Small intestine (tissue), 7 donors: ENCODE measurements at regions not wholly inside any gene's neighbourhood (a gene's known extent, or its start where the extent isn't known, plus 50 kb on each side); places are given as distances from the start of the nearest gene placed in this dataset.
A peak's percentile ranks its signal among the peaks of the same experiment; 100 is the strongest.

Experiments used
- DNase-seq, 2 donors: peaks; one replicate each; pipeline versions ENCODE4 v3.0.0 to v3.0.0-alpha.2; 2013
- FAIRE-seq: peaks from 2 replicates; lab custom pipeline; 2012; peaks lifted over from hg19 to GRCh38; lab: Jason Lieb, UNC
- H3K27ac ChIP-seq, 3 donors: one replicate each; pipeline ENCODE4 v1.5.1; 2013; ENCODE audit warnings: low read length in 2 of 3, mild to moderate bottlenecking in 2 of 3, control low read depth in 1 of 3, inconsistent platforms in 1 of 3, low read depth in 1 of 3, moderate library complexity in 1 of 3
- H3K27me3 ChIP-seq, 3 donors: one replicate each; pipeline ENCODE4 v1.6.1; 2013; ENCODE audit warnings: low read length in 3 of 3, inconsistent platforms in 1 of 3; ENCODE audit not compliant: control insufficient read depth in 3 of 3, insufficient read depth in 3 of 3
- H3K36me3 ChIP-seq, 3 donors: one replicate each; pipeline ENCODE4 v1.6.1; 2013; ENCODE audit warnings: low read length in 3 of 3, inconsistent platforms in 1 of 3, low read depth in 1 of 3, mild to moderate bottlenecking in 1 of 3, moderate library complexity in 1 of 3; ENCODE audit not compliant: control insufficient read depth in 3 of 3, insufficient read depth in 2 of 3
- H3K4me1 ChIP-seq, 3 donors: one replicate each; pipeline ENCODE4 v1.6.1; 2013; ENCODE audit warnings: low read length in 2 of 3, inconsistent platforms in 1 of 3, low read depth in 1 of 3, mild to moderate bottlenecking in 1 of 3, moderate library complexity in 1 of 3; ENCODE audit not compliant: control insufficient read depth in 3 of 3, insufficient read depth in 2 of 3
- H3K4me3 ChIP-seq, 3 donors: one replicate each; pipeline ENCODE4 v1.5.1; 2013; ENCODE audit warnings: low read length in 3 of 3, control low read depth in 1 of 3, inconsistent platforms in 1 of 3, low read depth in 1 of 3, mild to moderate bottlenecking in 1 of 3, moderate library complexity in 1 of 3
- H3K9me3 ChIP-seq, 2 donors: one replicate each; pipeline ENCODE4 v1.6.1; 2013; ENCODE audit warnings: low read depth in 1 of 2, low read length in 1 of 2; ENCODE audit not compliant: control insufficient read depth in 2 of 2, insufficient read depth in 1 of 2
- WGBS, 3 donors: extraction: QIAGEN DNeasy Blood & Tissue Kit; methylation state at CpG; one replicate each; pipeline ENCODE4 v1.1.7; 2013; 5-methylcytosine and 5-hydroxymethylcytosine counted together
- donor health status: healthy with polysubstance abuse.
- donor health status: control.
- donor health status: control.
- donor health status: Bipolar disorder and iron deficiency.
- donor health status: healthy.

DNA sequence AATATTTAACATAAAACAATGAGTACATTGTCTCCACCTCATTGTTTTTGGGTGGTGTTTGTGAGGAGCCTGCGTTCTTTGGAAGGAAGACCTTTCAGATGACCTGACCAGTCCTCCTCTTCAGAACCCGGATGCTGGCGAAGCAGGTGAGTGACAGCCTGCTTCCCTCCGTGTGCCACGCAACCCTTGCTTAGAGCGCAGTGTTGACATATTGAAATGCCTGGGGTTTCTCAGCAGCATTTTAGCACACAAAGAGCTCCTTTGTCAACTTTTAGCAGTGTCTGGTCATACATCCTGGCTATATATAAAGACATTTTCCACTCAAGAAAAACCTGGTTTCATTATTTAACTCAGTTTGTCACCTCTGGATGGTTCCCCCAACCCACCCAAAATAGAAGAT, 335.7 kb upstream of the POU3F3 start:
- DNase-seq (no peak), FAIRE-seq (no peak)
- no peak overlapping the region for H3K27ac ChIP-seq
- WGBS, 3 donors = 83 to 92% (median 84%) methylated on average over 6 of the region's 6 CpGs
- H3K9me3 ChIP-seq = peaks cover 0 to 4% of the 10 kb centered on the region in 2 donors
- H3K4me1 ChIP-seq = no peaks in the 10 kb centered on the region
- peaks cover 0 to 3% (median 0%) of the 10 kb centered on the region in 3 donors for H3K27me3 ChIP-seq
- H3K36me3 ChIP-seq = no peaks in the 10 kb centered on the region
- H3K4me3 ChIP-seq = no peak overlapping the region

DNA sequence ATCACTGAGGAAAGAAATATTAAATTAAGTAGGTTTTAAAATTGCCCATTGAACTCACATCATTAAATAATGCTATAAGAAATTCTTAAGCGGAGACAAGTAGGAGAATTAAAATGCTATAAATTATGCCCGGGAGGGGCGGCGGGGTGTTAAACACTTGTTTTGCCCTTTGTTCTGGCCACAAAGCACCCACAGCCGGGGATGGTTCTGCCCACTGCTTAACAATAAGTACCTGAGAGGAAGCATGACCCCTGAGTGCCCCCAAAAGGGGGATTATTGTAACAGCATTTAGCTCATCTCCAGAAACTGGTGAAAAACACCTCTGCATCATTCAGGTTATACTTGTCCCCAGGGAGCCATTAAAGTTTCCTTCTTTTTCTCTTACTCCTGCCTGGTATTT, 332.7 kb upstream of the POU3F3 start:
- H3K27me3 ChIP-seq = peaks cover 0 to 3% (median 0%) of the 10 kb centered on the region in 3 donors
- DNase-seq = no peak
- FAIRE-seq = no peak
- H3K4me3 ChIP-seq = no peak overlapping the region
- H3K36me3 ChIP-seq = no peaks in the 10 kb centered on the region
- 45 to 50% (median 46%) methylated on average over 5 of the region's 5 CpGs for WGBS, 3 donors
- H3K27ac ChIP-seq = no peak overlapping the region
- peaks cover 0 to 4% of the 10 kb centered on the region in 2 donors for H3K9me3 ChIP-seq
- H3K4me1 ChIP-seq = no peaks in the 10 kb centered on the region

DNA sequence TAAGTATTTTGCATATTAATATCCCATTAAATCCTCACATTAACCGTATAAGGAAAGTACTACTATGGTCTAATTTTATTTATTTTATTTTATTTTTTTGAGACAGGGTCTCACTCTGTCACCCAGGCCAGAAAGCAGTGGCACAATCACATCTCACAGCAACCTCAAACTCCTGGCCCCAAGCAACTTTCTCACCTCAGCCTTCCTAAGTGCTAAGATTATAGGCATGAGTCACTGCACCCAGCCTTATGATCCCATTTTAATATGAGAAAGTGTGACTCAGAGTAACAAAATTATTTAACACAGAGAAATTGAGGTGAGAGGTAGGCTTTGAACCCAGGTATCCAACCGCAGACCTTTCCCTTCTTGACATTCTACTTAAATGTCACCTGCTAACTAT, 330.0 kb upstream of the POU3F3 start:
- Histone ChIP-seq H3K4me1 (no peaks in the 10 kb centered on the region), H3K36me3 (no peaks in the 10 kb centered on the region), H3K27me3 (peaks cover 0 to 3% (median 0%) of the 10 kb centered on the region in 3 donors), H3K4me3 (no peak overlapping the region), H3K27ac (no peak overlapping the region), H3K9me3 (peaks cover 0 to 4% of the 10 kb centered on the region in 2 donors)
- no peak for FAIRE-seq
- WGBS, 3 donors = 75 to 79% (median 76%) methylated on average over 2 of the region's 2 CpGs
- no peak for DNase-seq

- H3K27ac ChIP-seq = no peak overlapping the region
- no peak for FAIRE-seq
- whole genome bisulfite sequencing, 3 donors = 67 to 92% (median 86%) methylated on average over 8 of the region's 8 CpGs
- H3K27me3 ChIP-seq = no peaks in the 10 kb centered on the region
- H3K9me3 ChIP-seq = no peaks in the 10 kb centered on the region
- DNase-seq = no peak
- H3K4me1 ChIP-seq = no peaks in the 10 kb centered on the region
- H3K36me3 ChIP-seq = no peaks in the 10 kb centered on the region
- no peak overlapping the region for H3K4me3 ChIP-seq
These were observed 325.8 kb upstream of the POU3F3 start for GRCh38 chr2:104528101-104528500.

DNA sequence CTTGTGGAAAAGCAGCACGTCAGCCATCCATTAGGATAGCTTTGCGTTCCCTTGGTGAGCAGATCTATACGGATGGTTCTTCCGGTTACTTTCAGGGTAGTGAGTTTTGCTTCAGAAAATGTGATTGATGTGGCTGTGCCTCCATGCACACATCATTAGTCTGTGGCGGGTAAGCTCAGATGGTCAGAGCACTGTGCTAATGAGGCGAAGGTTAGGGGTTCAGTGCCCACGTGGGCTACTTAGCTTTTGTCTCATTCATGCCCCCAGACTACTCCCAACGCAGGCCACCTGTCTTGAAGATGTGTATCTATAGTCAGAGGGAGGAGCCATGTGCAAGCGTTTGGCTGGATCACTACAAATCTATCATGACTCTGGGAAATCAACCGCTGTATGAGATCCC, 322.8 kb upstream of the POU3F3 start:
- Histone ChIP-seq H3K27me3 (no peaks in the 10 kb centered on the region), H3K27ac (no peak overlapping the region), H3K9me3 (no peaks in the 10 kb centered on the region), H3K4me1 (no peaks in the 10 kb centered on the region), H3K4me3 (no peak overlapping the region), H3K36me3 (no peaks in the 10 kb centered on the region)
- 83 to 89% (median 87%) methylated on average over 10 of the region's 10 CpGs for WGBS, 3 donors
- FAIRE-seq (no peak), DNase-seq (no peak)

DNA sequence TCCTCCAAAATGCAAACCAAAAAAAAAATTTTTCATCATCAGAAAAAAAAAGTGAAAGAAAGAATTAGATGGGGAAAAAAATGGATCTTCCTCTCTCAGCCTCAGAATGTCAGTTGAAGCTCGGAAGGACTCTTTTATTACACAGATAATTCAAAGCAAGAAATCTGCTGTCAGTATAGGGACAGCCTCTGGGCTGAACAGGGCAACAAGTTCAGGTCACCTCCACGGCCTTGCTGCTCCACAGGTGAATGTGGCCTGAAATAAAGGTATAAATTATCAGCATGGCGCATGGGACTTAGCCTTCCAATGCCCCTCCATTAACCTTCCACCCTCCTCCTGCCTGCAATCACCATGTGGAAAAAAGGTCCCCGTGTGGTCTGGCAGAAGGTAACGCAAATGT, 316.8 kb upstream of the POU3F3 start:
- Histone ChIP-seq H3K4me1 (peaks cover 0 to 3% (median 3%) of the 10 kb centered on the region in 3 donors), H3K9me3 (no peaks in the 10 kb centered on the region), H3K36me3 (no peaks in the 10 kb centered on the region), H3K4me3 (no peak overlapping the region), H3K27me3 (no peaks in the 10 kb centered on the region), H3K27ac (no peak overlapping the region)
- 55 to 68% (median 65%) methylated on average over 5 of the region's 5 CpGs for WGBS, 3 donors
- DNase-seq (no peak), FAIRE-seq (no peak)

- peaks cover 0 to 3% (median 3%) of the 10 kb centered on the region in 3 donors for H3K4me1 ChIP-seq
- 12 to 39% (median 21%) methylated on average over 7 of the region's 7 CpGs for WGBS, 3 donors
- H3K27ac ChIP-seq = no peak overlapping the region
- no peaks in the 10 kb centered on the region for H3K9me3 ChIP-seq
- no peaks in the 10 kb centered on the region for H3K36me3 ChIP-seq
- H3K27me3 ChIP-seq = no peaks in the 10 kb centered on the region
- no peak overlapping the region for H3K4me3 ChIP-seq
- DNase-seq (peak; percentile 32 to 84), FAIRE-seq (no peak)
These were observed 315.8 kb upstream of the POU3F3 start for GRCh38 chr2:104538077-104538476.

- 33 to 50% (median 37%) methylated on average over 4 of the region's 4 CpGs for WGBS, 3 donors
- Histone ChIP-seq H3K4me1 (peaks cover 0 to 3% (median 3%) of the 10 kb centered on the region in 3 donors), H3K9me3 (no peaks in the 10 kb centered on the region), H3K27ac (no peak overlapping the region), H3K36me3 (no peaks in the 10 kb centered on the region), H3K4me3 (no peak overlapping the region), H3K27me3 (no peaks in the 10 kb centered on the region)
- FAIRE-seq (no peak), DNase-seq (no peak)
These were observed 314.3 kb upstream of the POU3F3 start for GRCh38 chr2:104539649-104540048.

DNA sequence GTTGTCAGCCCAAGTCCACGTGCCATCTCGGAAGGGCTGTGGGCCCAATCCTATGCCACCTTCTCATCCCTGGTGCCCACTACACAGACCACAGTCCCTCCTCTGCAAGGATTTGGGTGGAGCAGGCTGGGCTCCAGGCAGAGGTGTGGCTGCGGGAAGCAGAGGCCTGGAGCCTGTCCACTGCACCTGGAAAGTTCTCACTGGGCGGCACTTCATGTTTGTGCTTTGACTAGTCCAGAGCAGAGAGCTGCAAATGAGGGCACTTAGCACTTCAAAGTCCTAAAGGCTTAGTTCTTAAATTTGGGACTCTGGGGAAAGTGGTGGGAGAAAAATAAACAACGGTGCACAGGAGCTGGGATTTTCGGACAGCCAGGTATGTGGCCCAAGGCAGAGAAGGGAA, 308.9 kb upstream of the POU3F3 start:
- Histone ChIP-seq H3K27ac (no peak overlapping the region), H3K36me3 (no peaks in the 10 kb centered on the region), H3K27me3 (no peaks in the 10 kb centered on the region), H3K4me1 (no peaks in the 10 kb centered on the region), H3K4me3 (no peak overlapping the region), H3K9me3 (no peaks in the 10 kb centered on the region)
- 61 to 86% (median 64%) methylated on average over 6 of the region's 6 CpGs for whole genome bisulfite sequencing, 3 donors
- DNase-seq (no peak), FAIRE-seq (no peak)
